Epithelial cell of esophagus (primary cell): ENCODE measurements at regions not wholly inside any gene's neighbourhood (a gene's known extent, or its start where the extent isn't known, plus 50 kb on each side); places are given as distances from the start of the nearest gene placed in this dataset.
"Not testable (repeated sequence)": the region's sequence is repeated elsewhere in the genome, so short reads cannot be mapped to it uniquely, and the experiment has no call there.

Source experiments
- DNase-seq: peaks from one replicate; pipeline ENCODE4 v3.0.0; 2010; ENCODE audit warnings: low read depth
- H3K4me3 ChIP-seq: 2 replicates; pipeline ENCODE4 v1.5.1; 2011; ENCODE audit warnings: mild to moderate bottlenecking, low read length, control low read depth
- TF ChIP-seq, protein P1 (sequence below): IDR thresholded peaks from 2 replicates; pipeline ENCODE4 v1.5.1; 2011; ENCODE audit warnings: low read depth, mild to moderate bottlenecking, low read length, control low read depth, inconsistent platforms; ENCODE audit not compliant: insufficient read depth; ENCODE audit errors: missing control alignments

DNA sequence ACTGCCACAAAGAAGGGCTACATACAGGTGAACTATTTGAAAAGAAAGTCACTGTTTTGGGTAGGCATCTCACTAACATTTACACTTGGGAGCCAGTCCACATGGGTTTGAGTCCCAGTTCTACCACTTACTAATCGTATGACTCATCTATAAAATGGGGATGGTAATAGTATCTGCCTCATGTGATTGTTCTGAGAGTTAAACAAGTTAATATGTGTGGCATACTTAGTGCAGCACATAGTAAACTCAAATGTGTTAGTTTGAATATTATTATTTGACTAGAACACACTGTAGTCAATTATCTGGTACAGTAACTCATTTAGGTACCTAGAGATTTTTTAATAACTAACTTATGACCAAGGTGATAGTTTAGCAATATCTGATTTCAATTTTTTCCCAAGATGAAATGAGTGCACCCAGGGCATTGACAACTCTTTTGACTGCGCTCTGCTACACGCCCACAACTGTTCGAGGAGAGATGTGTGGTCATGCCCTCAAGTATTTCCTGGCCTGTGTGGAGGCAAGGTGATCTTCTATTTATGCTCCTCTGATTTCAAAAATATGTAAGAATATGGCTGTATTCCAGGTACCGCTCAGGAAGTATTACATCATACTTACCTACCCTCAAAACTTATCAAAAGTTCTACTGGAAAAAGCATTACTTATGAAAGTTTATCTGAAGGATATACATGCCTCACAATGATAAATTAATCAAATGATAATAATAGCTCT lies 210.6 kb upstream of the EGLN3 start:
- TF ChIP-seq, protein P1, sequence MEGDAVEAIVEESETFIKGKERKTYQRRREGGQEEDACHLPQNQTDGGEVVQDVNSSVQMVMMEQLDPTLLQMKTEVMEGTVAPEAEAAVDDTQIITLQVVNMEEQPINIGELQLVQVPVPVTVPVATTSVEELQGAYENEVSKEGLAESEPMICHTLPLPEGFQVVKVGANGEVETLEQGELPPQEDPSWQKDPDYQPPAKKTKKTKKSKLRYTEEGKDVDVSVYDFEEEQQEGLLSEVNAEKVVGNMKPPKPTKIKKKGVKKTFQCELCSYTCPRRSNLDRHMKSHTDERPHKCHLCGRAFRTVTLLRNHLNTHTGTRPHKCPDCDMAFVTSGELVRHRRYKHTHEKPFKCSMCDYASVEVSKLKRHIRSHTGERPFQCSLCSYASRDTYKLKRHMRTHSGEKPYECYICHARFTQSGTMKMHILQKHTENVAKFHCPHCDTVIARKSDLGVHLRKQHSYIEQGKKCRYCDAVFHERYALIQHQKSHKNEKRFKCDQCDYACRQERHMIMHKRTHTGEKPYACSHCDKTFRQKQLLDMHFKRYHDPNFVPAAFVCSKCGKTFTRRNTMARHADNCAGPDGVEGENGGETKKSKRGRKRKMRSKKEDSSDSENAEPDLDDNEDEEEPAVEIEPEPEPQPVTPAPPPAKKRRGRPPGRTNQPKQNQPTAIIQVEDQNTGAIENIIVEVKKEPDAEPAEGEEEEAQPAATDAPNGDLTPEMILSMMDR, result no peak
- DNase-seq, result peak; percentile 83
- no peak overlapping the region for H3K4me3 ChIP-seq

DNA sequence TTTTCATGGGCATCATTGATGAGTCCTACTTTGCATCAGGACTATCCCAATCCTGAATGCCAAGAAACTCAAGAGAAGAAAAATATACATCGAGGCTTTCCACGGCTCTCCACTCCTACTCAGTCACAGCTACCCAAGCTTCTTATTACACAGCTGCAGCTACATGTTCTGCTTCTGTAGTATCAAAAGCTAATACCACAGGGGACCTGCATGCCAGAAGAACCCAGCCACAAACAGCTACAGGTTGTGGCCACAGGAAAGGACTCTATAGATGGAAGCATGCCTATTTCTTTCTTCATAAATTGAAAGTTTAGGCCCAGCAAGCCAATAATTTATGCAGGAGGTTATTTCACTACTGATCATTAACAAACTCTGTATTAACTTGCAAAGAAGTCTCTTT lies 209.7 kb upstream of the EGLN3 start:
- TF ChIP-seq, protein P1, result no peak

DNA sequence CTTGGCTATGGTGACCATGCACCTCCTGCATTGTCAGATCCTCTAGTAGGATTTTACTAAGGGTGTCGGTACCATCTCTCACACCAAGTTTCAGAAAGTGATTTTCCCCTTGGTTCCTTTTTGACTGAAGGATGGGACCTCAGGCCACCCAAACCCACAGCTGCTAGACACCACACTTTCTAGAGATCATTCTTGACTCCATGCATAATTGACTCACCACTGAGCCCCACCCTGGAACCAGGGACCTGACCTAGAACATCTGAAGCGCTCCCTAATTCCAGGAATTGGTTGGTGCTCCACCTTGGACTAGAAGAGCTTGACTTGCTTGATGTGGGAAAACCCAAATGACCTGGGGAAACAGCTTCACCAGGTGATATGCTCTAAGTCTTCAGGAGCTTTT lies 206.8 kb upstream of the EGLN3 start:
- peak; percentile 15 for DNase-seq
- TF ChIP-seq, protein P1, result no peak
- H3K4me3 ChIP-seq, result no peak overlapping the region

More for the DNA sequence above, 209.7 kb upstream of the EGLN3 start:
- no peak overlapping the region for H3K4me3 ChIP-seq
- DNase-seq, result no peak

DNA sequence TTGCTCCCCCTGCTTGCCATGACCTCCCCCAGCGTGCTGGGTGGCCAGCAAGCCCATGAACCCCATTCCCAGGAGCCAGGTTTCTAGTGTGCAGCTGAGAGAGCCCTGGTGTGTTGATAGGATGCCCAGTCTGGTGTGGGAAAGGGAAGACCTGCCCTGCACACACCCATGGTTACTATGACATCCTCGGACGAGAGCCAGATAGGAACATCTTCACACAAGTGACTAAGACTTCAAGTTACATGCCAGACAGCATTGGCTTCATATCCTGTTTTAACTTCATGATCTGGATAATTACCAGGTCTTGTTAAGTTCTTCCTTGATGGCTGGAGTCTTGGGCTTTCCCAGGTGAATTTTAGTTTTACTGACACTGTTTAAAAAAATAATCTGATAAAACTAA lies 196.6 kb upstream of the EGLN3 start:
- TF ChIP-seq, protein P1, result no peak
- H3K4me3 ChIP-seq, result no peak overlapping the region
- peak; percentile 61 for DNase-seq

DNA sequence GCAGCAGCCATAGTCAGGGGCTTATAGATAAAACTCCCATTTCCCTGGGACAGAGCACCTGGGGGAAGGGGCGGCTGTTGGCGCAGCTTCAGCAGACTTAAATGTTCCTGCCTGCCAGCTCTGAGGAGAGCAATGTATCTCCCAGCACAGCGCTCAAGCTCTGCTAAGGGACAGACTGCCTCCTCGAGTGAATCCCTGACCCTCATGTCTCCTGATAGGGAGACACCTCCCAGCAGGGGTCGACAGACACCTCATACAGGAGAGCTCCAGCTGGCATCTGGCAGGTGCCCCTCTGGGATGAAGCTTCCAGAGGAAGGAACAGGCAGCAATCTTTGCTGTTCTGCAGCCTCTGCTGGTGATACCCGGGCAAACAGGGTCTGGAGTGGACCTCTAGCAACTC lies 189.3 kb upstream of the EGLN3 start:
- DNase-seq, H3K4me3 ChIP-seq: not testable (repeated sequence)

DNA sequence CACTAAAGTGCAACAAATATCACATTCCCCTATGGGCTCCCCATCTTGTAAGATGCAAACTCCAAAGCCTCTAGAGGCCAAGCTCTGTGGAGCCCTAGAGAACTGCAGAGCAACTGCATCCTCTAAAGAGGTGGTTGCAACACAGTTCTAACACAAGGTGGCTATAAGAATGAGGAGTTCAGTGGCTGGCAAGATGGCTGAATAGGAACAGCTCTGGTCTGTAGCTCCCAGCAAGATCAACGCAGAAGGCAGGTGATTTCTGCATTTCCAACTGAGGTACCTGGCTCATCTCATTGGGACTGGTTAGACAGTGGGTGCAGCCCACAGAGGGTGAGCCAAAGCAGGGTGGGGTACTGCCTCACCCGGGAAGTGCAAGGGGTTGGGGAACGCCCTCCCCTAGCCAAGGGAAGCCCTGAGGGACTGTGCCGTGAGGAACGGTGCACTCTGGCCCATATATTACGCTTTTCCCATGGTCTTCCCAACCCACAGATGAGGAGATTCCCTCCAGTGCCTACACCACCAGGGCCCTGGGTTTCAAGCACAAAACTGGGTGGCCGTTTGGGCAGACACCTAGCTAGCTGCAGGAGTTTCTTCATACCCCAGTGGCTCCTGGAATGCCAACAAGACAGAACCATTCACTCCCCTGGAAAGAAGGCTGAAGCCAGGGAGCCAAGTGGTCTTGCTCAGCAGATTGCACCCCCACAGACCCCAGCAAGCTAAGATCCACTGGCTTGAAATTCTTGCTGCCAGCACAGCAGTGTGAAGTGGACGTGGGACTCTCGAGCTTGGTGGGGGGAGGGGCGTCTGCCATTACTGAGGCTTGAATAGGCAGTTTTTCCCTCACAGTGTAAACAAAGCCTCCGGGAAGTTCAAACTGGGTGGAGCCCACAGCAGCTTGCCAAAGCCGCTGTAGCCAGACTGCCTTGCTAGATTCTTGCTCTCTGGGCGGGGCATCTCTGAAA lies 188.6 kb upstream of the EGLN3 start:
- peak; percentile 82 for DNase-seq
- TF ChIP-seq, protein P1, result peak; percentile 20
- H3K4me3 ChIP-seq, result not testable (repeated sequence)

DNA sequence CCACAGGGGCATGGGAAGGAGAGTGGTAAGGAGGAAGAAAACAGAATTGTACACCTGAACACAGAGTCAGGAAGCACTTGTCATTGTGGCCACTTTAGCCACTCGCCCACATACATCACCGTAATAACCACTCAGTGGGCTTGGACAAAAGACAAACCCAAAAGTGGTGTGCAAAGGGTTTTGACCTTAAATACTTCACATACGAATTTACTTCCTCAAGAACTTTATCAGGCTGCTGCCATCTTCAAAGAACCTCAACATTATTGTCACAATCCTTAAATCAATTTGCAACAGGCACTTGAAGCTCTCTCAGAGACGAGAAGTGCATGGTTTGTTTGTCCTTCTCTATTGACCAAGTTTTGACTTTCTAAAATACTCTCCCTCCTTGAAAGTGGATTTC lies 187.3 kb upstream of the EGLN3 start:
- no peak for DNase-seq
- TF ChIP-seq, protein P1, result no peak
- H3K4me3 ChIP-seq, result no peak overlapping the region
